Medulla oblongata (tissue), 1 donor: ENCODE measurements at regions not wholly inside any gene's neighbourhood (a gene's known extent, or its start where the extent isn't known, plus 50 kb on each side); places are given as distances from the start of the nearest gene placed in this dataset.
A peak's percentile ranks its signal among the peaks of the same experiment; 100 is the strongest.
"Not testable (repeated sequence)": the region's sequence is repeated elsewhere in the genome, so short reads cannot be mapped to it uniquely, and the experiment has no call there.

ENCODE experiments used
- DNase-seq: peaks from one replicate; pipeline ENCODE4 v3.0.0-alpha.2; 2015; ENCODE audit errors: extremely low spot score

- no peak for DNase-seq
Measured at GRCh38 chr4:13678186-13678924, 50.8 kb upstream of the BOD1L1 start.

- no peak for DNase-seq
Measured at GRCh38 chr4:13681570-13681969, 54.0 kb upstream of the BOD1L1 start.

- DNase-seq, result no peak
Measured at GRCh38 chr4:13694256-13694655, 66.7 kb upstream of the BOD1L1 start.

- DNase-seq, result no peak
Measured at GRCh38 chr4:13698296-13698695, 70.8 kb upstream of the BOD1L1 start.

- no peak for DNase-seq
Measured at GRCh38 chr4:13700021-13700857, 72.7 kb upstream of the BOD1L1 start.

GRCh38 chr4:13700858-13701140 lies 73.3 kb upstream of the BOD1L1 start:
- DNase-seq, result not testable (repeated sequence)

- DNase-seq, result no peak
Measured at GRCh38 chr4:13701937-13702446, 74.5 kb upstream of the BOD1L1 start.

GRCh38 chr4:13703096-13703495 lies 75.6 kb upstream of the BOD1L1 start:
- no peak for DNase-seq

GRCh38 chr4:13704035-13704434 lies 76.5 kb upstream of the BOD1L1 start:
- DNase-seq, result peak; percentile 6

GRCh38 chr4:13704761-13705160 lies 77.2 kb upstream of the BOD1L1 start:
- DNase-seq, result no peak

- DNase-seq, result peak; percentile 7
Measured at GRCh38 chr4:13705521-13706041, 78.1 kb upstream of the BOD1L1 start.

GRCh38 chr4:13706120-13706519 lies 78.6 kb upstream of the BOD1L1 start:
- no peak for DNase-seq

GRCh38 chr4:13706716-13707115 lies 79.2 kb upstream of the BOD1L1 start:
- DNase-seq, result no peak

- DNase-seq, result no peak
Measured at GRCh38 chr4:13710246-13710885, 82.8 kb upstream of the BOD1L1 start.

GRCh38 chr4:13711233-13711785 lies 83.8 kb upstream of the BOD1L1 start:
- no peak for DNase-seq

- DNase-seq, result no peak
Measured at GRCh38 chr4:13721894-13722293, 94.4 kb upstream of the BOD1L1 start.

- no peak for DNase-seq
Measured at GRCh38 chr4:13722649-13723048, 95.1 kb upstream of the BOD1L1 start.

GRCh38 chr4:13728761-13729160 lies 101.2 kb upstream of the BOD1L1 start:
- DNase-seq, result no peak

GRCh38 chr4:13731019-13731418 lies 103.5 kb upstream of the BOD1L1 start:
- DNase-seq, result no peak

GRCh38 chr4:13733817-13734216 lies 106.3 kb upstream of the BOD1L1 start:
- DNase-seq, result no peak

GRCh38 chr4:13750594-13750993 lies 123.1 kb upstream of the BOD1L1 start:
- DNase-seq, result no peak

- DNase-seq, result not testable (repeated sequence)
Measured at GRCh38 chr4:13761581-13761980, 134.1 kb upstream of the BOD1L1 start.
